GM18870 (cell line): ENCODE measurements at regions not wholly inside any gene's neighbourhood (a gene's known extent, or its start where the extent isn't known, plus 50 kb on each side); places are given as distances from the start of the nearest gene placed in this dataset.

ENCODE experiments used
- ATAC-seq: cut with Tn5 transposase; IDR thresholded peaks from one replicate; pipeline ENCODE4 v1.9.1; 2021; ENCODE audit warnings: moderate library complexity; ENCODE audit not compliant: unreplicated experiment

- no peak for ATAC-seq
These were observed 67.7 kb downstream of the MGST1 start for GRCh38 chr12:16415155-16415554.

DNA sequence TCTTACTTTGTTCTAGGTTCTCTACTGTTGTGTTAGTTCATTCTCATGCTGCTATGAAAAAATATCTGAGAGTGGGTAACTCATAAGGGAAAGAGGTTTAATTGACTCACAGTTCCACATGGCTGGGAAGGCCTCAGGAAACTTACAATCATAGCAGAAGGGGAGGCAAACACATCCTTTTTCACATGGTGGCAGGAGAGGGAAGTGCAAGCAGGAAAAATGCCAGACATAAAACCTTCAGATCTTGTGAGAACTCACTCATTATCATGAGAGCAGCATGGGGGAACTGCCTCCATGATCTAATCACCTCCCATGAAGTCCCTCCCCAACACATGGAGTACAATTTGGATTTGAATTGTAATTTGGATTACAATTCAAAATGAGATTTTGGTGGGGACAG, 69.6 kb downstream of the MGST1 start:
- no peak for ATAC-seq

DNA sequence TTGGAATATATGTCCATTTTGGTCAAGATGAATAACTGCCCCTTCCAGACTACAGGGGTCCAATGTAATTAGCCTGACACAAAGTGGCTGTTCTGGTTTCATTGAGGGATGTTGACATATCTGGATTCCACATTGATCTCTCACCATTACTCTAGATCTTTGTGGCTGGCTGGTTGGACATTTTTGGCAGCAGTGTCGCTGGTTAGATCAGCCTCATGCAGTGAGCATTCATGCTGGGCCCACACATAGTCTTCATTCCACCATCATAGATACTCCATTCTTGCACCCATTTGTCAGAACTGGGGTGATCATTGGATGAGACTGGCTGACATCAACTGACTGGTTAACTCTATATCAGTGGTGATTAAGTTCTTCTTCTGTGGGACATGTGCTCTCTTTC, 74.4 kb downstream of the MGST1 start:
- no peak for ATAC-seq

- ATAC-seq: no peak
These were observed 77.1 kb downstream of the MGST1 start for GRCh38 chr12:16424531-16424930.

DNA sequence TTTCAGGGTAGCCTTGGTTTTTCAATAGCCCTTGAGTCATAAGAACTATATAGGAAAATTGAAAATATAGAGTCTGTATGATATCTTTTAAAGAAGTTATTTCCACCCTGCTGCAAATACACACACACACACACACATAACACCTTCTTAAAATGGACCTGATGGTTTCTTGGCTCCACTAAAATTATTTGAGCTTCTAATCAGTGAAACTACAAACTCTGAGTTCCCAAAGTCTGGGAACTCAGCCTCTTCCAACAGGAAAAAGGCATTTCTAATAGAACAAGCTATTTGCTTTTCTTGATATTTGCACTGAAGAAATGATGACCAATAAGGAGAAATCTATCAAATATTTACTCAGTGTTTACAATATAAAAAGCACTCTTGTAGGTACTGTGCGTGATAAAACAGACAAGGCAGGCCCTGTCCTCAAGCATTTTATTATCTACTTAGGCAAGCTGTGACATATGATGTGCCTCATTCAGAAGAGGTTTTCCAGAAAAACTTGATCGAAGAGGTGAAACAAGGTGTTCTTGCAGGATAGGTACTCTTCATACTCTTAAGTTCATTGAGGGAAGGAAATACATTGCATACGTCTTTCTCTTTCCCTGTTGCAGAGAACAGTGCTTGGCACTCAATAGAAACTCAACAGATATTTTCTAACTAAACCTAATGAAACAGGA, 88.6 kb downstream of the MGST1 start:
- ATAC-seq: no peak

GRCh38 chr12:16437281-16437816, 89.9 kb downstream of the MGST1 start:
- no peak for ATAC-seq

- ATAC-seq: no peak
These were observed 90.5 kb downstream of the MGST1 start for GRCh38 chr12:16437926-16438325.

GRCh38 chr12:16449459-16449858, 102.0 kb downstream of the MGST1 start:
- no peak for ATAC-seq

GRCh38 chr12:16453319-16453718, 105.9 kb downstream of the MGST1 start:
- no peak for ATAC-seq

- ATAC-seq: no peak
These were observed 107.0 kb downstream of the MGST1 start for GRCh38 chr12:16454481-16454880.

DNA sequence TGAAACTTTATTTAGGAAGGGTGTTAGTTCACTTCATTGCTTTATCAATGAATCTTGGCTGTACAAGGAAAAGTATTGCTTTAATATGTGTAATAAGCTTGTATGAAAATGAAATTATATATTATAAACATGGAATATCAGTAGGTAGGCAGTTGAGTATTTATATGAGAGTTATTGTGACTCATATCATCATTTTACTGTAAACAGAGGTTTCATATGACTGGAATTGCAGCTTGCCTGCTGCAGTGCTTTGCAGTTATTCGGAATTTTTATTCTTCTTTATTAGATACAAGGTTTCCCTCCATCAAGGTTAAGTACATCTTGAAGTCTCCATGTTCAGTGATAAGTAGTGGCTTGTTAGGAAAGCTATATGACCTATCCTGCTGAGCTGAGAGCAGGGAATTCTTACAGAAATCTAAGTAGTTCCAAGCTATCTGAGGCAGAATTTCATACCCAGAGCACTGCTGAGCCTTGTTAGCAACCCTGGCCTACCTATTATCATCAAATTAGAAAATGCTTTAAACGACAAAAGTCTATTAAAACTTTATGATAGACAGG, 111.2 kb downstream of the MGST1 start:
- no peak for ATAC-seq

- ATAC-seq: peak; percentile 73
These were observed 119.8 kb downstream of the MGST1 start for GRCh38 chr12:16467272-16467671.

GRCh38 chr12:16472631-16473030, 125.2 kb downstream of the MGST1 start:
- ATAC-seq: no peak

DNA sequence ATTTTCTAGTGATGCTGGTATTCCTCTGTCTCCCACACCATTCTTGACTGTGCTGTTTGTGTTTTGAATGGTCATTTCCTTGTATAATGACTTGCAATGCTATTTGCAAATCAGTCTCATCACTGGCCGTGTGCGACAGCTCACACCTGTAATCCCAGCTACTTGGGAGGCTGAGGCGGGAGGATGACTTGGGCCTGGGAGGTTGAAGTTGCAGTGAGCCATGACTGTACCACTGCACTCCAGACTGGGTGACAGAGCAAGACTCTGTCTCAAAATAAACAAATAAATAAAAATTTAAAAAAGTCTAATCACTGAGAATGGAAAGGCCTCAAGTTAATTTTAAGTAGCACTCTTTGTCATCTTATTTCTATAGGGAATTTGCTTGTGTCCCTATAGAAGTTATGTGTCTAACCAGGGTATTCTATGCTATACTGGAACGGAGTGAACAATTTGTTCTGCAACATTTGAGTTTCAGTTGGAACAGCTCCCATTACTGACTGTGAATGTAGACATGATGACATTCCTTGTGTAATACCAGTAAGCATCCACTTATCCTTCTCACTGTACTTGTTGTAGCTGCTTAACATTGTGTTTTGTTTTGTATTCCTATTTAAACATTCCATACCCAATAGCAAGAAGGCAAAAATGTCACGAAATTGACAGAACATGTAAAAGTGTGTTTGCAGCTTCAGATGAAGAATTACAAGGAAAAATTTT, 126.3 kb downstream of the MGST1 start:
- no peak for ATAC-seq

DNA sequence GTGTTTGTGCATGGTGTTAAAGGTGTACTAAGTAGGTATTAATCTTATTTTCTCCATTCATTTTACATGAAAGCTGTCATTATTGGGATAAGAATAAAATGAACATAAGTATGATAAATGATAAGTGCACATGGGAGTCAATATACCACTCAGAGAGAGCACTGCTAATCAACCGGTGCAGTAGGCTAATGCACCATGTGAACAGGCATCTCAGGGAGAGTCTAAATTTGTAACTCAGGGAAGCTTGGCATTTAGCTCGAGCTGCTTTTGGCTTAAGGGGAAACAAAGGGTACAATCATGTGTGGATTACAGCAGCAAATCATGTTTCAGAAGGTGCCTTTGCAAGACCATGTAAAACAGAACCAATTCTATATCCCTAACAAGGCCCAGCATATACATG, 127.4 kb downstream of the MGST1 start:
- no peak for ATAC-seq

- ATAC-seq: no peak
These were observed 128.1 kb downstream of the MGST1 start for GRCh38 chr12:16475521-16475920.

- ATAC-seq: no peak
These were observed 123.2 kb downstream of the LMO3 start for GRCh38 chr12:16482726-16483125.

DNA sequence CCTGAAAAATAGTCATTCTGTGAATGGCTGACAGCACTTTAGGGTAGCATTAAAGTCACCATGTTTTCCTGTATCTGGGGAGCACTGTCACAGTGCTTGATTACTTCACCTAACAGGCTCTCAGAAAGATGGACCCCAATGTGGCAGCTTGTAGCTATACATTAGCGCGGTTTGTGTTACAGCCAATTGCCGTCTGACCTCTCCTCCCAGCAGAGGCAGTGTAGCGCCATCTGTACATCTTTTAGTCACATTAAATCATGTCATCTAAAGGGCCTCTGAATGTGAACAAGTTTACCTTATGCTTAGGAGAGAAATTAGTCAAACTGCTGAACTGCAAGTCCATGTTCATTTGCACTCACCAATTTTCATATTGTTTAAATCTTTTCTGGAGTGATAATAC, 113.7 kb downstream of the LMO3 start:
- ATAC-seq: no peak

GRCh38 chr12:16492820-16493797, 112.9 kb downstream of the LMO3 start:
- no peak for ATAC-seq

GRCh38 chr12:16495196-16495595, 110.8 kb downstream of the LMO3 start:
- ATAC-seq: no peak
